GM12891 (cell line): ENCODE measurements at regions not wholly inside any gene's neighbourhood (a gene's known extent, or its start where the extent isn't known, plus 50 kb on each side); places are given as distances from the start of the nearest gene placed in this dataset.

ENCODE experiments used
- POLR2A ChIP-seq: IDR thresholded peaks from 2 replicates; pipeline ENCODE4 v1.6.1; 2011; ENCODE audit warnings: low read depth, low read length, control low read depth
- POLR2AphosphoS5 ChIP-seq: IDR thresholded peaks from 2 replicates; pipeline ENCODE4 v1.6.1; 2011; ENCODE audit warnings: low read depth, low read length, control low read depth

GRCh38 chr2:16252251-16252650, 311.9 kb downstream of the MYCN start:
- TF ChIP-seq POLR2A (no peak), POLR2AphosphoS5 (no peak)
